ENCODE measurements at regions not wholly inside any gene's neighbourhood (a gene's known extent, or its start where the extent isn't known, plus 50 kb on each side); places are given as distances from the start of the nearest gene placed in this dataset.
"Not testable (repeated sequence)": the region's sequence is repeated elsewhere in the genome, so short reads cannot be mapped to it uniquely, and the experiment has no call there.

DNA sequence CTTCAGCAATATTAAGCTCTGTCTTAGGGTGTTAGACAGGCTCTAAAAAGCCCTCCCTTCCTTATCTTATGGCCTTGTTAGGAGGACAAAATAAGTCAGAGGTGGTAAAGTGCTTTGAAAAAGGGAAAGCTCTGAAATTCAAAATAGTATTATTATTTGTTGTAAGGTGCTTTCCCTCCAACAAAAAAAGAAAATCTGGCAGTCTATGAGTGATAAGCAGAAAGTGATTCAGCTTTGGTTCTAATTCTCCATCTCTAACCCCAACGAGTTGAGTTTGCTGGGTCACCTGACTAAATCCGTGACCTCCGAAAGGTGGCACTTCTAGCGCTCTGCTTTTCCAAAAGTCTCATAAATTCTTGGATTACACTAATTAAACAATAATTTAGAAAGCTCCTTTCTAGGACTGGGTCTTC is 305.1 kb downstream of the BCL2L11 start:
- not testable (repeated sequence) for DNase-seq (ENCODE audit: low read depth)

DNA sequence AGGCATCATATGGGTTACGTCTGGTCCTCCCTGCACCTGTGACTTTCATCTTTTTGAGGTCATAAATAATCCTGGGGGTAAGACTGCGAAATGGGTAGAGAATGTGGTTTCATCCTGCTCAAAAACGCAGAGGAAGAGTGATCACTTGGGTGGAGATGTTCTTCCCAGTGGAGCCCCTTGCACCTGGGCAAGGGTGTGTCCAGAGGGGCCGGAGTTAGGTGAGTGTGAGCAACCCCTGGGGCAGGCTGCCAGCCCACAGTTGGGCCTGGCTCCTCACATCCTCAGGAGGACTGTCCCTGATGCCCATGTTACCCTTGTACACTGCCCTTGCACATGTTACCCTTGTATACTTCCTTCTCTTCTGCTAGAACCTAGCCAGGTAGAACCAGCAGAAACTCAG is 306.6 kb downstream of the BCL2L11 start:
- DNase-seq (ENCODE audit: low read depth), result not testable (repeated sequence)

DNA sequence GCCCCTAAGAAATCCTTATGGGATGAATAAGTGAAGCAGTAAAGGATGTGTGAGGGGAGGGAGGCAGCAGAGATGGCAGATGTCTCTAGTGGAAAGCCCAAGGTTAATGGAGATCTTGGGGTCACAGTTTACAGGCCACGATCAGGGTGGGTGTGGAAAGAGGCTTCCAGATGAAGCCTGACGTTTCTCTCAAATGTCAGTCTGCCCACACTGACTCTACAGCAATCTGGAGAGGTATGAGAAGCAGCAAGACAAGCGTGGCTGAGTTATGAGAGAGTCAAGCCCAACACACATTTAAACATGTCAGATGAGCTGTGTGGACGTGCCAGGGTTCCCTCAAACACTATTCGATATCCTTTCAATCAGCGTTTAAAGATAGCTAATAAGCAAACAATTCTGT is 308.2 kb downstream of the BCL2L11 start:
- not testable (repeated sequence) for DNase-seq (ENCODE audit: low read depth)

DNA sequence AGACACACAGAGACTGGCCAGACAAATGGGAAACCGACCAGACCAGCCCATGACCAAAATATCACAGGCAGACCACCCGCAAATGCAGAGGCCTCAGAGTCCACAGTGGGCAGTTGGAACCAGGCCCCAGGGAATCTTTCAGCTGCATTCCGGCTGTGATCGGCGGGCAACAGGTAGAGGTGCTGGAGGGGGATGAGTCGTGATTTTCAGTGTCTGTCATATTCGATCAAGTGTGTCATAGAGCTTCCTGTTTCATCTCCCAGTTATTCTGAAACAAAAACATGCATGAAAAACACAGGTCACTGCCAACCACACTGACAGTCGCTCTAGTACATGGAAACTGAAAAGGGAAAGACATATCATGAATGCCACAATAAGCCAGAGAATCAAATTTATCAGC is 308.6 kb downstream of the BCL2L11 start:
- not testable (repeated sequence) for DNase-seq (ENCODE audit: low read depth)

DNA sequence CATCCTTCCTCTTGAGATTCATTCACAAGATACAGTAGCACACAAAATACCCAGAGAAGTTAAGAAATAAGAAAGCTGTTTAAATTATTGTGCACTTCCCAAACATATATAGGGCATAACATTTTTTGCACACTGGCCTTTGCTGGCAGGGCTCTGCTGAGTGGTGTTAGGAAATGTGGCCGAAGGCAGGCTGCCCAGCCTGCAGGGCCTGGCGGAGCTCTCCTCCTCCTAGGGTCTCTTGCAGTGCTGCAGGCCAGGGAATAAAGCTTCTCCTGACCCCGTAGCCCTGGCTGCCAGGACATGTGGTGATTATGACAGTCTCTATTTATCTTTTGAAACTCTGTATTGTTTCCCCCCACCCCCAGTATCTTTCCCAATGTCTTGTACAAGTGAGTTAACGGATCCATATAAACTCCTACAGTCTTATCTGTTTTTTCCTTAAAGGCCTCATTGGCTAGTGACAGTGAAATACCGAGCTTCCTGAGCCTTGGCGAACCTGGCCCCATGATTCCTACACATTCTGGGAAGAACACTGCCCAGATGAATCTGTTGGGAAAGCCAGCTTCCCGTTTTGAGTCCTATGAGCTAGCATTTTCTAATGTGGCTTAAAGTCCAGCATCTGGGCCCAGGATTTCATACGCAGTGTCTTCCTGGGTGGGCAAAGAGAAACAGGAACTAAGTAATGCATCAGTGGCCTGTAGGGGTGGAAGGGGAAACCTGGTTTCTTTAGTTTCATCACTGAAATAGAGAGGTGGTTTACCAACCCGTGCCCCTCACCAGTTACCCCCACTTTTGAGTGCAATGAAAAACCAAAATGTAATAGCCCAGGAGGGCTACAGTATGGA is 310.3 kb downstream of the BCL2L11 start:
- not testable (repeated sequence) for DNase-seq (ENCODE audit: low read depth)

DNA sequence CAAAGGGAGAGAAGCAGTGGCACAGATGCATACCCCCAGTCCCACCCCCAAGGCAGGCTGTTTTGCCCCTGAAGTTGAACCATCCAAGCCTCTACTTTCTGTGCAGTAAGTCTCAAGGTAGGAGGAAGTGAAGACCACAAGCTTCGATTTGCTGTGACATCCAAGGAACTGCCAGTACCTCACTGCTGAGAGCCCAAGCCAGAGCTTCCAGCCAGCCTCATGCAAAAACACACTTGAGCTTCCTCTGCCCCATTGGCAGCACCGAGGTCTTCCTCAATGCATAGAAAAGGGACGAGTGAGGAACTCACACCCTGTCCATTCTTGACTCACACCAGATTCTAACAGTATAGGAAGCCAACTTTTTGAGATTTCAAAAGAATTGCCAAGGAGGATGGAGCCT is 311.7 kb downstream of the BCL2L11 start:
- not testable (repeated sequence) for DNase-seq (ENCODE audit: low read depth)

DNA sequence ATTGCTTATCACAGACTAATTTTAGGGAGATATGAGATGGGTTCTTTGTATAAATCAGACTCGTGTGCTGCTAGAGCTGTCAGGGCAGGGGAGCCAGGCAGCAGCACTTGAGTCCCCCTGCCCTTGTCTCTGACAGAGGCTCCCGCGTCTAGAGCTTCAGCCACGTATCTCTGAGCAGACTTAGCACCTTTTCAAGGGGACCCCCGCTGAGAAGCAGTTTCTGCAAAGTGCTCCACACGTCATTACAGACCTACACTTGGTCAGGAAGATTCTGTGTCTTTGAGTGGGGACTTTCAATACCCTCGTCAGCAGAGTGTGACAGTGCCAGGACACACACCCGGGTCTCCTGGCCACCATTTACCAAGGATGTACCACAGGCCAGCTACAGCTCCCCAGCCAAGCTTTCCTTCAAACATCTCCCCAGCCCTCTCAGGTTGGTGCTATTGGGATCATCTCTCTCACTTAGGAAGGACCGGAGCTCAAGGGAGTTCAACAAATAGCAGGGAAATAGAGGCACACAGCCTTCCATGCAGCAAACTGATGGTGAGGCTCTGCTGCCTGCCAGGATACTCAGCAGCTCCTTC is 312.3 kb downstream of the BCL2L11 start:
- DNase-seq (ENCODE audit: low read depth), result not testable (repeated sequence)

DNA sequence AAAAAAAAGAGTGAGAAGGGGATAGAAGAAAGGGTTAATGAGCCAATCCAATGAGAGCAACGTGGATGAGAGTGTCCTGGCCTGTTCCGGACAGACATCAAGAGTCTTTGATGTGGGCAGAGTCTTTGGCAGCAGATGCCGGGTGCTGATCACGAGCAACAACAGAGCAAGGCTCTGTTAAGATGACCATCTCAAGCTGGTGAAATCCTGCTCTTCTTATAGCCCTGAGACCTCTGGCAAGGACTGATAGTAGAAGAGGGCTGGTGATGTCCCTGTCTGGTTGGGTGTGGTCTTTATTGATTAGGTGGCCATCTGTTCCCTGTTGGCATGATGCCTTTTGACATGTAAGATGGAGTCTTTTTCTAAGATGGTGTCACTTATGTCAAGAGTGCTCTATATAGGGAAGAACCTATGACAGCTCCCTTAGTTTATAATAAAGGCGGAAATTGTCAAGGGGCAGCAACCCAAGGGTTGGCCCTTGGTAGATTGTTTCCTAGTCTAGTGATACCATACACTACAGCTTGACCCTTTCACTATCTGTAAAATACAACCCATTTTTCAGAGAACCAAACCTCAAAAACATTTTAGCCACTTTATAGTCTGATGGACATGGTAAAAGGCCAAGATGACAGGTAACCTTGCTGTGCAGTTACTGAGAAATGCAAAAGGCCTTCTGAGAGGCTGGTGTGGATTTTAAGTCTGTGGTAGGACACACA is 313.3 kb downstream of the BCL2L11 start:
- not testable (repeated sequence) for DNase-seq (ENCODE audit: low read depth)

DNA sequence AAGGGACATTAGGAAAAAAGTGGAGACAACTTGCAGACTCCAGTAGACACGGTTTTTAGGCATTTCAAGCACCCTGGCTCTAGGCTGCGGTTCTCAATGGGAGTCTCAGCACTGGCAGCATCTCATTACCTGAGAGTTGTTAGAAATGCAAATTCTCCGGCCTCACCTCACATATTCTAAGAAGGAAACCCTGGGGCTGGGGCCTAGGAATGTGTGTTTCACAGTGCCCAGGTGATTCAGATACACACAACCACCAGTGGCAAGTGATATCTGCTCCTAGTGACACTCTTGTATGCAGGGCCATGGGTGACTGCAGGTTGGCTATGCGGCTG is 313.9 kb downstream of the BCL2L11 start:
- not testable (repeated sequence) for DNase-seq (ENCODE audit: low read depth)

DNA sequence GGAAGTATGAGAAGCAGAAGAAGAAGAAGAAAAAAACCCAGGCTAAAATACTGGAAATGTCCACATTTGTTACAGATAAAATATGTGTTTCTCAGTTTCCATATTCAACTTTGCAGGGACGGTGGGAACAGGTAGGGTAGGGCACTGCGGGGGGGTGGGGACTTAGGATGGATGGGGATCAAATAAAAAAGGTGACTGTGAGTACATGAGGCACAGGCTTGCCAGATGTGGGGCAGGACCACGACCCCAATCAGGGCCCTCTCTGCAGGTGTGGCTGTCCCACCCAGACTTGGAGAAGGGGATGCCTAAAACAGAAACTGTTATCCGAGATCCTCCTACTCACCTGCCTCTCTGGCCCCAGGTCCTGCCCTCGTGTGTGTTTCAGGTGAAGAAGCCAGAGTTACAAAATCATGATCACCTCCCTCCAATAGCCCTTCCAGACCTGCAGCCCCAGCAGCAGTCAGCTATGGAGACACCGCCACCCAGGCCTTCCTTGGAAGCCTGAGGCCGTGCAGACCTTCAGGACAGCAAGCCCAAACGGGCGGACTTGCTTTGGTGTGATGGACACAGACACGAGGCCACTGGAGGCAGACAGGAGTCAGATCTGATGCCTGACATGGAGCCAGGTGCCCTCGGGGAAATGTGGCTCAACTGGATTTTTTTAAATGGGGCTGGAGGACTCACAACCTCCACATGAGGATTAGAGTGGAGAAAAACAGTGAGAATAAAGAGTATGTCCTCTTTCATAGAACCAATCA is 315.0 kb downstream of the BCL2L11 start:
- not testable (repeated sequence) for DNase-seq (ENCODE audit: low read depth)

DNA sequence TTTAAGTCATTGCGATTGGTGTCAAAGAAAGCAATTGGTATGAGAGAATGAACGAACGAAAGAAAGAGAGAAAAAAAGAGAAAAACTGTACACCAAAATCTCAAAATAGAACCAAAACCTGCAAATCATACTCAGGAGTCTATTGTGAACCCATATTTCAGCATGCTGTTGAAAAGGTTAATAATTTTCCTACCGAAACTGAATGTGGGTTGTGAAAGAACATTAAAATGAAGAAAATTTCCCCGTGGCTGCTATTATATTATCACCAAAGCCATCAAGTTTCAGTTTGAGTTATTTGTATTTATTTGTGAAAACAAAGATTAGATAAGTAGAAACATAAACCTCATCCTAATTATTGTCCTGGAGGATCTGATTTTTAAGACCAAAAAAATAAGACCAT is 315.7 kb downstream of the BCL2L11 start:
- DNase-seq (ENCODE audit: low read depth), result not testable (repeated sequence)

DNA sequence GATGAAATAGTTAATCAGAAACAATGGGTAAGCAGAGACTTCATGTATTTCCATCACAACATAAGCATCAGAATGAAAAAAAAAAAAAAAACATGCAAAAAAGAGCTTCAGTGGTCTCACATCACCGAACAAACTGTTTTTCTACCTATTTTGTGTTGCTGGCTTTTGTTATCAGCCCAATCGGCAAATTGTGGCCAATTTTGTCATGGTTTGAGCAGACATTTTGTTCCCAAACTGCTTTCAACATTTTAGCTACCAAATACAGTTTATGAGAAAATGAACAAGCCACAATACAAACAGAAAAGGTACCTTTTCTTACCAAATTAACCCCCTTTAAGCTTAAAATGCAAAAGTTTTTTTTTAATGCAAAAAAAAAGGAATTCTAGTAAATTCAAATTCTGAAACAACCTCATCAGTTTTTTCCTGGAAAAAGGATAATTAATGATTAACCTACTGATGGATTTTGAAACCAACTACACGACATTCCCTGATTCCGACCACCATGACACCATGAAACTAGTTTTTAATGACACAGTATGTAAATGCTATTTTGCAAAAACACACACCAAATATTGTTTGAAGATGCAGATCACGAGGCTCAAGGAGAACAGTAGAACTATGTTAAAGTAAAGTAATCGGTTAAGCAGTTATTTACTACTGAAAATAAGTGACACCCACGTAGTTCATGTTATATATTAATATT is 316.7 kb downstream of the BCL2L11 start:
- DNase-seq (ENCODE audit: low read depth), result not testable (repeated sequence)

DNA sequence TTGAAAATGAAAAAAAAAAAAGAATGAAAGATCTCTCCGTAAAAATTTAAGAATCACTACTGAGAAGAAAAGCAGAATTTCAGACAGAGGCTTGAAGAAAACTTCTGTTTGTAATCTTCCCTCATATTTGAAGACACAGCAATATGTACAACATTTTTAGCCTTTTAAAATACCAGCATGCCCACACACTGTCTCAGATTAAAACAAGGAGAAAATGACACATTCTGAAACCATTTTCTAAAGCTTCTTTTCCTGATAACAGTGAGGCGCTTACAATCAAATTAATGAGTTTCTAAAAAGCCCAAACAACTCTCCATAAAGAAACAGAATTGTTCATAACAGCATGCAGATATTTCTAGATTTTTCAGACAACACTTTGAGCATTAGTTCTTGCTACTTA is 317.4 kb downstream of the BCL2L11 start:
- not testable (repeated sequence) for DNase-seq (ENCODE audit: low read depth)

DNA sequence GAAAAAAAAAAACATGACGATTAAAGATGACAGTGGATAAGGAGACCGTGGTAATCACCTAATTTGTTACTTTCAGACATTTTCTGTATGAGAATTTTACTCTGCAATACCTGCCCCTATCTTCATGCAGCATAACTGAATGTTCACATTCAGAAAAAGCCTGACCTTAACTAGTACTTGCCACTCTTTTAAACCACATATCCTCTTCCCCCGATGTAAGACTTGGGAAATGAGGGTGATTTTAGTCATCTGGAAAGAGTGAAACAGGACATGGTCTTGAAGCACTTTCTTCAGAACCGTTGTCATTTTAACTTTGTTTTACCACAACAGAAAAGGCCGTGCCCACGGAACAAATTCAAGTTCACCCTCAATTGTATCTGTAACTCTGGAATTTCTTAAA is 318.5 kb downstream of the BCL2L11 start:
- not testable (repeated sequence) for DNase-seq (ENCODE audit: low read depth)

DNA sequence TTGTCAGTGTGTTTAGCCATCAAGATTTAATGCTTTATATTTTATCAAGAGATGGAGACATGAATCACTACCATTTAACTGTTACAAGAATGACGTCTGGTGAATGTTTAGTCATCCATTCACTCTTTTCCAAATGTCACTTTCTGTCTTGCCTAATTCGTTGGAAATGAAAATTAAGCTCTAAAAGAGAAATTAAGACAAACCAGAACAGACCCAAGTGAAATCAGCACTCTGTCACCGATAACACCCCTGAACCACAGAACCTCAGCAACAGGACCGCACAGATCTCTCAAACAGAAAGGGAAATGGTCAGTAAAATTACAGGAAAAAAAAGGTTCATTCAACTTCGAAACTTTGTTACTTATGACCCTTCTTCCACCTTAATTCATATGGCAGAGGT is 320.9 kb downstream of the BCL2L11 start:
- not testable (repeated sequence) for DNase-seq (ENCODE audit: low read depth)

DNA sequence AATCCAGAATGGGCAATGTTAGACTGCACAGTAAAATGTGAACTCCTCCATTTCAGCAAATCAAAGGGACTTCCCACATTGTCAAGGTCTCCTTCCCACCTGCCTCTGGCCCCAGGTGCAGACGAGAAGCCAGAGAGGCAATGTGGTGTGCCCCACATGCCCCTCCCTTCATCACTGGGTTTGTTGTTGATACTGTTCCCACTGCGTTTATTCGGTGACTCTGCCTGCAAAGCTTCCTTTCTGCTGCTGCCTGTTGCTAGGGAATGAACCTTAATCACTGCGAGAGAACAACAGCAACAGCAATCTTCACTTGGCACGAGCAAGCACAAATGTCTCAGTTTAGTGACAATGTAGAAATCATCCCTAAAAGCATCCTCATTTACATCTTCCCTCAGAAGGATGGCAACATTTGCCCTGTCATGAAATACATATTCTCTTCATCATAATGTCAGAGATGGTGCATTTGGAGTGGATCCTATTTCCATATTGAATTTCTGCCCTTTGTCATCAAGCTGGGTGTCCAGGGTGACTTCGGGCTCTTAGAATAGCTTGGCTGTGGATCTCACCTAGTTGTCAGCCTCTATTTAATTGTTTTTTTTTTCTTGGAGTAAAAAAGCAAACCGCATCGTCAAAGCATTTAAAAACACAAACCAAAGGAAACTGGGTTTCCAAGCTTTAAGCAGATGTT is 322.2 kb downstream of the BCL2L11 start:
- not testable (repeated sequence) for DNase-seq (ENCODE audit: low read depth)

DNA sequence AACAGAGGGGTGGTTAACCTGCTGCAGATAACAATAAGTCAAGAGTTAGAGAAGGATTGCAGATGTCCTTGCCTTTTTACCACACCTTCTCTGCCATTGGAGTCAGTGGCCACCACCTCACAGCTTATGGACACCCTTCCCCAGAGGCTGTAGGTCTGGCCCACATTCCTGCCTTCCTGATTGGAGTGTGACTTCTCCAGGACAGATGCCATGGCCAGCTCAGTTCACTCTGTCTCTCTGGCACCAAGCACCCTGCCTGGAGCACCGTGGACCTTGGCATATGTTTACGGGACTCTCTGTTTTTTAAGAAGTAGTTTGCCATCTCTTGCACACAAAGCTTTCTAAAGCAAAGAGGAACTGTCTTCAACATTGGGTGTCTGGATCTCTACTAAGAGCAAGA is 323.8 kb downstream of the BCL2L11 start:
- not testable (repeated sequence) for DNase-seq (ENCODE audit: low read depth)

DNA sequence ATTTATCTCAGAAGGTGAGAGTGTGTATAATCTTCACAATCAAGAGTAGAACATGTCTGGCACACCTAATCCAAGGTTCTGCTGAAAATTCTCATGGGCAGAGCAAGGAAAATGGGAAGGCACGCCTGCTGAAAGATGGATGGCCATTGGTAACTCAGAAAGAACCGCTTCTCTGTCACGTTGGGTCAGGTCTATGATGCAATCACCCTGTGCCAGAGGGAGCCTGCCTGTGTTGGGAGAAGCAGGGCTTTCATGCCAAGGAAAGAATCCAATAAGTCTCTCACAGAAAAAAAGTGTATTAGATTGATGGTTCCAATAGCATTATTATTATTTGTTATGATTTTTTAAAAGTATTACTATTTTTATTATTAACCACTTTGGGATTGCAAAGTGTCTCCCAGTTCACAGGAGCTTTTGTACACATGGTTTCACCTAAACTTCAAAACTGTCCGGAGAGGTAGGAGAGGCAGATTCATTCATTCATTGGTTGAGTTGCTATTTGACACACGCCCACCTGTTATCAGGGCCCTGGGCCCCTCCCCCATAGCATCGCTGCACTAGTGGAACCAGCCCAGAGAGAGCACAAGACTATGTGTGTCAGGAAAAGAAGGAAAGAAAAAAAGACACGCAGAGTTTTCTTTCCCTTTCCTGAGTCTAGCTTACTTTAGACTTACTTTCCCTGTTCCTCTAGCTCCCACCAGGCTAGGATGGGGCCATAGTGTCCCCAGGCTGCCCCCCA is 324.6 kb downstream of the BCL2L11 start:
- not testable (repeated sequence) for DNase-seq (ENCODE audit: low read depth)

DNA sequence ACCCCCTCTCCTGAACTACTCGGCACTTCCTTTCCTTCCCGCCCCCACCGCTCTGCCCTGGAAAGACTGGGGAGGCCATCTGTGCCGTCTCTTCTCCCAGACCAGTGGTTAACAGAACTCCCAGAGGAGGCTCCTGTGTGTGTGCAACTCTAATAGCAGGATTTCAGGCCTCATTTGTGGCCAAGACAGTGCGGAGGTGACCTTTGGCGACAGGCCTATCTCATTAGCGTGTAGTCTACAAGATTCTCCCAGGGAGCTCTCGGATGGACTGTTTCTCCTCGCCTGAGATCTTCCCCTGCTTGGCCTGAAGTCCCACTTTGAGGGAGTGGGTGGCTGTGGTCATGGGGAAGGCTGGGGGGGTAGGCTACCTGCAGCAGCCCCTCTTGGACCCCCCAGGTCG is 325.2 kb downstream of the BCL2L11 start:
- not testable (repeated sequence) for DNase-seq (ENCODE audit: low read depth)

DNA sequence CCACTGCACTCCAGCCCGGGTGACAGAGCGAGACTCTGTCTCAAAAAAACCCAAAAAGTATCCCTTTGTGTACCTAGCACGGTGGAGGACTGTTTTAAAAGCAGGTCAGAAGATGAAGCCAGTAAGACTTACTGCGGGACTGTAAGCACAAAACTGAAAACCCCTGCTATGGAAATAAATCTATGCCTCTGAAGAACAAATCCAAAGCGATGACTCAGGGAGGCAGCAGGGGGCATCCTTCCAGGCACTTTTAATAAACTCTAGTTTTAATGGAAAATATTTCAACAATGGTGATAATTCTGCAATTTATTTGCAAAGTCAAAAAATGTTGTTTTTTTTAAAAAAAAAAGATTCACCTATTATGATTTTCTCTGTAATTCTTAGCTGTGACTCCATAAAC is 326.8 kb downstream of the BCL2L11 start:
- DNase-seq (ENCODE audit: low read depth), result not testable (repeated sequence)
